UCSD-AML1 (cell line): ENCODE measurements at regions not wholly inside any gene's neighbourhood (a gene's known extent, or its start where the extent isn't known, plus 50 kb on each side); places are given as distances from the start of the nearest gene placed in this dataset.
"Not testable (repeated sequence)": the region's sequence is repeated elsewhere in the genome, so short reads cannot be mapped to it uniquely, and the experiment has no call there.

Source experiments
- DNase-seq: peaks from one replicate; lab custom pipeline; 2025; ENCODE audit not compliant: unreplicated experiment; lab: John Stamatoyannopoulos, UW

GRCh38 chr20:6715401-6715941, 52.0 kb upstream of the BMP2 start:
- DNase-seq: no peak

- no peak for DNase-seq
Measured at GRCh38 chr20:6714279-6714711, 53.2 kb upstream of the BMP2 start.

GRCh38 chr20:6711951-6712649, 55.4 kb upstream of the BMP2 start:
- no peak for DNase-seq

- no peak for DNase-seq
Measured at GRCh38 chr20:6709910-6710595, 57.4 kb upstream of the BMP2 start.

- no peak for DNase-seq
Measured at GRCh38 chr20:6708010-6708409, 59.5 kb upstream of the BMP2 start.

GRCh38 chr20:6707321-6707831, 60.1 kb upstream of the BMP2 start:
- DNase-seq: no peak

GRCh38 chr20:6705926-6706548, 61.4 kb upstream of the BMP2 start:
- DNase-seq: no peak

GRCh38 chr20:6705106-6705766, 62.2 kb upstream of the BMP2 start:
- DNase-seq: no peak

- no peak for DNase-seq
Measured at GRCh38 chr20:6704132-6704861, 63.2 kb upstream of the BMP2 start.

GRCh38 chr20:6703656-6704055, 63.8 kb upstream of the BMP2 start:
- DNase-seq: no peak

- no peak for DNase-seq
Measured at GRCh38 chr20:6703047-6703446, 64.4 kb upstream of the BMP2 start.

- no peak for DNase-seq
Measured at GRCh38 chr20:6702144-6702543, 65.3 kb upstream of the BMP2 start.

GRCh38 chr20:6700563-6701329, 66.7 kb upstream of the BMP2 start:
- DNase-seq: peak; percentile 71

GRCh38 chr20:6699921-6700562, 67.4 kb upstream of the BMP2 start:
- DNase-seq: no peak

- DNase-seq: no peak
Measured at GRCh38 chr20:6698723-6699122, 68.8 kb upstream of the BMP2 start.

GRCh38 chr20:6698056-6698455, 69.4 kb upstream of the BMP2 start:
- no peak for DNase-seq

GRCh38 chr20:6697228-6697972, 70.1 kb upstream of the BMP2 start:
- no peak for DNase-seq

- DNase-seq: no peak
Measured at GRCh38 chr20:6696001-6696400, 71.5 kb upstream of the BMP2 start.

GRCh38 chr20:6693808-6694198, 73.7 kb upstream of the BMP2 start:
- DNase-seq: not testable (repeated sequence)
